H9 (cell line): ENCODE measurements at regions not wholly inside any gene's neighbourhood (a gene's known extent, or its start where the extent isn't known, plus 50 kb on each side); places are given as distances from the start of the nearest gene placed in this dataset.

Experiments
- DNase-seq: peaks from one replicate; pipeline ENCODE4 v3.0.0-alpha.2; 2017
- H2AFZ ChIP-seq: one replicate; pipeline ENCODE4 v1.6.1; 2013; ENCODE audit warnings: mild to moderate bottlenecking, low read length, control low read depth, moderate library complexity
- H2AK5ac ChIP-seq: 2 replicates; pipeline ENCODE4 v1.6.1; 2013; ENCODE audit warnings: low read length, control low read depth, mixed read lengths; ENCODE audit not compliant: insufficient read length
- H2BK120ac ChIP-seq: one replicate; pipeline ENCODE4 v1.6.1; 2013; ENCODE audit warnings: low read depth, mild to moderate bottlenecking, low read length, control low read depth, inconsistent platforms; ENCODE audit not compliant: poor library complexity, severe bottlenecking
- H2BK12ac ChIP-seq: 2 replicates; pipeline ENCODE4 v1.6.1; 2013; ENCODE audit warnings: low read length, control low read depth, mixed read lengths, low read depth; ENCODE audit not compliant: insufficient read length
- H2BK15ac ChIP-seq: 2 replicates; pipeline ENCODE4 v1.6.1; 2013; ENCODE audit warnings: low read depth, low read length, control low read depth
- H2BK20ac ChIP-seq: one replicate; pipeline ENCODE4 v1.6.1; 2013; ENCODE audit warnings: low read depth, mild to moderate bottlenecking, low read length, control low read depth, inconsistent platforms; ENCODE audit not compliant: poor library complexity, severe bottlenecking
- H2BK5ac ChIP-seq: 2 replicates; pipeline ENCODE4 v1.6.1; 2013; ENCODE audit warnings: low read length, control low read depth, mixed read lengths; ENCODE audit not compliant: insufficient read length
- H3K14ac ChIP-seq: 2 replicates; pipeline ENCODE4 v1.6.1; 2013; ENCODE audit warnings: low read length, control low read depth; ENCODE audit not compliant: insufficient read depth
- H3K18ac ChIP-seq: 2 replicates; pipeline ENCODE4 v1.6.1; 2013; ENCODE audit warnings: low read depth, mild to moderate bottlenecking, mixed read lengths, low read length, control low read depth; ENCODE audit not compliant: insufficient read length
- H3K23ac ChIP-seq: 2 replicates; pipeline ENCODE4 v1.6.1; 2013; ENCODE audit warnings: low read length, control low read depth, mixed read lengths, low read depth; ENCODE audit not compliant: insufficient read length
- H3K23me2 ChIP-seq: 2 replicates; pipeline ENCODE4 v1.6.1; 2013; ENCODE audit warnings: low read depth, mild to moderate bottlenecking, mixed read lengths, low read length, control low read depth; ENCODE audit not compliant: insufficient read length, poor library complexity, severe bottlenecking
- H3K27ac ChIP-seq: 2 replicates; pipeline ENCODE4 v1.5.1; 2013; ENCODE audit warnings: low read length, control low read depth, mixed read lengths, low read depth; ENCODE audit not compliant: insufficient read length
- H3K27me3 ChIP-seq: 2 replicates; pipeline ENCODE4 v1.6.1; 2013; ENCODE audit warnings: low read length, control low read depth, inconsistent platforms; ENCODE audit not compliant: insufficient read depth
- H3K4ac ChIP-seq: 2 replicates; pipeline ENCODE4 v1.6.1; 2013; ENCODE audit warnings: low read depth, mild to moderate bottlenecking, control low read depth, inconsistent platforms, low read length, moderate library complexity
- H3K4me1 ChIP-seq: 2 replicates; pipeline ENCODE4 v1.6.1; 2013; ENCODE audit warnings: low read length, control low read depth, inconsistent platforms; ENCODE audit not compliant: insufficient read depth
- H3K4me2 ChIP-seq: 2 replicates; pipeline ENCODE4 v1.6.1; 2013; ENCODE audit warnings: low read length, control low read depth, mixed read lengths; ENCODE audit not compliant: insufficient read length, insufficient read depth
- H3K56ac ChIP-seq: 2 replicates; pipeline ENCODE4 v1.6.1; 2013; ENCODE audit warnings: low read depth, mild to moderate bottlenecking, mixed read lengths, low read length, control low read depth; ENCODE audit not compliant: insufficient read length
- H3K79me1 ChIP-seq: 2 replicates; pipeline ENCODE4 v1.6.1; 2013; ENCODE audit warnings: low read depth, mild to moderate bottlenecking, moderate library complexity, low read length, control low read depth, inconsistent platforms; ENCODE audit not compliant: insufficient read depth, poor library complexity, severe bottlenecking
- H3K79me2 ChIP-seq: 2 replicates; pipeline ENCODE4 v1.6.1; 2013; ENCODE audit warnings: low read length, control low read depth, inconsistent platforms; ENCODE audit not compliant: insufficient read depth
- H3K9ac ChIP-seq: 2 replicates; pipeline ENCODE4 v1.6.1; 2013; ENCODE audit warnings: low read length, control low read depth, mixed read lengths; ENCODE audit not compliant: insufficient read length; ENCODE audit errors: extremely low read depth
- H3K9me3 ChIP-seq: one replicate; pipeline ENCODE4 v1.6.1; 2013; ENCODE audit warnings: low read depth, low read length, inconsistent platforms; ENCODE audit not compliant: control insufficient read depth
- H3T11ph ChIP-seq: one replicate; pipeline ENCODE4 v1.6.1; 2013; ENCODE audit warnings: mild to moderate bottlenecking, low read length, control low read depth, inconsistent platforms
- H4K20me1 ChIP-seq: one replicate; pipeline ENCODE4 v1.6.1; 2013; ENCODE audit not compliant: control insufficient read depth, insufficient read length, insufficient read depth
- H4K5ac ChIP-seq: 2 replicates; pipeline ENCODE4 v1.6.1; 2013; ENCODE audit warnings: low read depth, mild to moderate bottlenecking, mixed read lengths, low read length, control low read depth; ENCODE audit not compliant: insufficient read length
- H4K8ac ChIP-seq: replicated peaks from 2 replicates; pipeline ENCODE4 v1.6.1; 2013; ENCODE audit warnings: low read length, control low read depth, mixed read lengths, low read depth; ENCODE audit not compliant: insufficient read length
- H4K91ac ChIP-seq: 2 replicates; pipeline ENCODE4 v1.6.1; 2013; ENCODE audit warnings: low read depth, mild to moderate bottlenecking, moderate library complexity, mixed read lengths, low read length, control low read depth; ENCODE audit not compliant: insufficient read length
- H3K27ac Mint-ChIP-seq, 3 experiments: 2 replicates in 2 of 3; 3 replicates in 1 of 3; pipeline ENCODE4 v1.8.0; 2020 to 2021; ENCODE audit warnings: mixed read lengths in 3 of 3, mild to moderate bottlenecking in 1 of 3, moderate library complexity in 1 of 3
- H3K27me3 Mint-ChIP-seq: 2 replicates; pipeline ENCODE4 v1.8.0; 2021; ENCODE audit warnings: low read depth, mild to moderate bottlenecking, moderate library complexity, mixed read lengths
- H3K36me3 Mint-ChIP-seq, 3 experiments: 2 replicates in 2 of 3; 3 replicates in 1 of 3; pipeline ENCODE4 v1.8.0; 2020 to 2021; ENCODE audit warnings: low read depth in 3 of 3, mixed read lengths in 3 of 3; ENCODE audit not compliant: insufficient read depth in 1 of 3
- H3K4me1 Mint-ChIP-seq, 2 experiments: 2 replicates each; pipeline ENCODE4 v1.8.0; 2020; ENCODE audit warnings: mixed read lengths in 2 of 2
- H3K4me3 Mint-ChIP-seq, 2 experiments: 2 replicates in 1 of 2; 3 replicates in 1 of 2; pipeline ENCODE4 v1.8.0; 2020 to 2021; ENCODE audit warnings: mild to moderate bottlenecking in 2 of 2, mixed read lengths in 2 of 2, moderate library complexity in 1 of 2
- H3K9me3 Mint-ChIP-seq, 2 experiments: 2 replicates in 1 of 2; 3 replicates in 1 of 2; pipeline ENCODE4 v1.8.0; 2020; ENCODE audit warnings: mild to moderate bottlenecking in 2 of 2, mixed read lengths in 2 of 2, moderate library complexity in 1 of 2
- WGBS: extraction: QIAGEN DNeasy Blood & Tissue Kit; methylation state at CpG from one replicate; pipeline ENCODE4 v1.1.7; 2013; ENCODE audit warnings: missing lambda C conversion rate, low lambda C conversion rate, mixed read lengths; ENCODE audit not compliant: insufficient read length; ENCODE audit errors: extremely low coverage; 5-methylcytosine and 5-hydroxymethylcytosine counted together
- TF ChIP-seq, protein P1 (sequence below): fragments of 200-600 bp; sonication (generic); conservative IDR thresholded peaks from 3 replicates; pipeline ENCODE4 v1.8.0; 2021; ENCODE audit warnings: antibody characterized with exemption, mild to moderate bottlenecking

DNA sequence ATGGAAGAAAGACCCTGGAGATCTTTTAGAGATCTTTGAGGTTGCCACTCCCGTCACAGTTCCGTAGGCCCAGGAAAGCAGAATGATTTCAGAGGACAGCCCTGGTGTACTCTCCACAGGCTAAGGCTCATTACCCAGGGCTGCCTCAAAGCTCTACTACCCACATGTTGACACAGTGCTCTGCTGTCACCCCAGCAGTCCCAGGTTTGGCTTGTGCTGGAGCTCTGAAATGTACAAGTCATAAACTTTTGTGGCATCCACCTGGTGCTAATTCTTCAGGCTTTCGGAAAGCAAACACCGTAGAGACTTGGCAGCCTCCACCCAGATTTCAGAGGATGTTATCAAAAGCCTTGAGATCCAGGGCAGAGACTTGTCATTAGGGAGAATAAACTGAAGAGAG, 136.5 kb downstream of the MTRR start:
- Histone ChIP-seq H3K18ac (no peak overlapping the region), H3K14ac (no peak overlapping the region), H3K9me3 (no peaks in the 10 kb centered on the region), H3K4me2 (no peak overlapping the region), H4K91ac (no peak overlapping the region), H4K20me1 (no peaks in the 10 kb centered on the region), H3K56ac (no peak overlapping the region), H4K8ac (no peak overlapping the region), H2BK120ac (no peak overlapping the region), H2BK20ac (no peak overlapping the region), H2AK5ac (no peak overlapping the region), H4K5ac (no peak overlapping the region), H3K27ac (no peak overlapping the region), H3K27me3 (no peaks in the 10 kb centered on the region), H3K79me2 (no peaks in the 10 kb centered on the region), H3K23ac (no peak overlapping the region), H2AFZ (no peak overlapping the region), H2BK12ac (no peak overlapping the region), H2BK5ac (no peak overlapping the region), H2BK15ac (no peak overlapping the region), H3K4ac (no peak overlapping the region), H3T11ph (no peak overlapping the region), H3K79me1 (no peaks in the 10 kb centered on the region), H3K23me2 (no peaks in the 10 kb centered on the region), H3K4me1 (no peaks in the 10 kb centered on the region), H3K9ac (no peak overlapping the region)
- Mint-ChIP-seq H3K27ac (no peak overlapping the region), H3K4me1 (peaks cover 0 to 4% of the 10 kb centered on the region in 2 experiments; a peak in 1 of 4 replicates), H3K27me3 (no peaks in the 10 kb centered on the region; the same call in 1 of the 2 replicates), H3K36me3 (peaks cover 0 to 7% (median 0%) of the 10 kb centered on the region in 3 experiments; a peak in 1 of 7 replicates), H3K9me3 (peaks cover 8 to 13% of the 10 kb centered on the region in 2 experiments; a peak in 2 of 5 replicates), H3K4me3 (no peak overlapping the region)
- no CpG with 5 or more reads among the region's 4 CpGs for WGBS
- TF ChIP-seq, protein P1, sequence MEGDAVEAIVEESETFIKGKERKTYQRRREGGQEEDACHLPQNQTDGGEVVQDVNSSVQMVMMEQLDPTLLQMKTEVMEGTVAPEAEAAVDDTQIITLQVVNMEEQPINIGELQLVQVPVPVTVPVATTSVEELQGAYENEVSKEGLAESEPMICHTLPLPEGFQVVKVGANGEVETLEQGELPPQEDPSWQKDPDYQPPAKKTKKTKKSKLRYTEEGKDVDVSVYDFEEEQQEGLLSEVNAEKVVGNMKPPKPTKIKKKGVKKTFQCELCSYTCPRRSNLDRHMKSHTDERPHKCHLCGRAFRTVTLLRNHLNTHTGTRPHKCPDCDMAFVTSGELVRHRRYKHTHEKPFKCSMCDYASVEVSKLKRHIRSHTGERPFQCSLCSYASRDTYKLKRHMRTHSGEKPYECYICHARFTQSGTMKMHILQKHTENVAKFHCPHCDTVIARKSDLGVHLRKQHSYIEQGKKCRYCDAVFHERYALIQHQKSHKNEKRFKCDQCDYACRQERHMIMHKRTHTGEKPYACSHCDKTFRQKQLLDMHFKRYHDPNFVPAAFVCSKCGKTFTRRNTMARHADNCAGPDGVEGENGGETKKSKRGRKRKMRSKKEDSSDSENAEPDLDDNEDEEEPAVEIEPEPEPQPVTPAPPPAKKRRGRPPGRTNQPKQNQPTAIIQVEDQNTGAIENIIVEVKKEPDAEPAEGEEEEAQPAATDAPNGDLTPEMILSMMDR: no peak
- DNase-seq: no peak
